HepG2 (cell line): ENCODE measurements at regions not wholly inside any gene's neighbourhood (a gene's known extent, or its start where the extent isn't known, plus 50 kb on each side); places are given as distances from the start of the nearest gene placed in this dataset.

Experiments used
- ATAC-seq: fragments of 200-7000 bp; cut with Tn5 transposase; 3 replicates; pipeline ENCODE4 v1.9.1; 2020; ENCODE audit warnings: mild to moderate bottlenecking, moderate library complexity
- BruUV-seq: library from RNA; stranded (reverse); fragments of 400-500 nt; replicated peaks from 2 replicates; lab custom pipeline; 2021; lab: Mats Ljungman, UMichigan
- CTCF ChIA-PET: fragments of 300-600 bp; formaldehyde crosslinking; extraction: SDS; loops from one replicate; lab custom pipeline; 2021; ENCODE audit warnings: low total read pairs, inconsistent platforms, low intra/inter-chr PET ratio; lab: Yijun Ruan, JAX
- POLR2A ChIA-PET: fragments of 350-600 bp; sonication (Branson Sonifier 250); formaldehyde crosslinking; loops from one replicate; lab custom pipeline; 2020; ENCODE audit warnings: antibody characterized with exemption, inconsistent platforms; lab: Yijun Ruan, JAX
- DNase-seq: peaks from one replicate; pipeline ENCODE4 v3.0.0-alpha.2; 2015; ENCODE audit warnings: low spot score
- FAIRE-seq: peaks from 3 replicates; lab custom pipeline; 2011; peaks lifted over from hg19 to GRCh38; lab: Jason Lieb, UNC
- H2AFZ ChIP-seq: one replicate; pipeline ENCODE4 v1.6.1; 2011; ENCODE audit warnings: low read length, inconsistent platforms
- H3K27ac ChIP-seq: fragments of 300-600 bp; 3 replicates; pipeline ENCODE4 v1.8.0; 2011; ENCODE audit warnings: mixed run types, mild to moderate bottlenecking, mixed read lengths, low read length, inconsistent platforms; ENCODE audit not compliant: insufficient read depth; ENCODE audit errors: extremely low read length
- H3K27me3 ChIP-seq, 2 experiments: fragments of 200-600 bp in 1 of 2; 2 replicates in 1 of 2; 3 replicates in 1 of 2; pipeline versions ENCODE4 v1.6.0 to v1.8.0; 2011; ENCODE audit warnings: low read length in 2 of 2, mild to moderate bottlenecking in 2 of 2, moderate library complexity in 2 of 2, inconsistent platforms in 1 of 2; ENCODE audit not compliant: insufficient read depth in 2 of 2, control insufficient read depth in 1 of 2
- H3K36me3 ChIP-seq, 2 experiments: fragments of 200-600 bp in 1 of 2; replicated peaks in 1 of 2; 2 replicates in 1 of 2; 3 replicates in 1 of 2; pipeline versions ENCODE4 v1.5.1 to v1.8.0; 2011; ENCODE audit warnings: low read length in 2 of 2, inconsistent platforms in 1 of 2; ENCODE audit not compliant: insufficient read depth in 2 of 2, control insufficient read depth in 1 of 2
- H3K4me1 ChIP-seq: 2 replicates; pipeline ENCODE4 v1.5.1; 2012; ENCODE audit warnings: low read length, inconsistent platforms; ENCODE audit not compliant: insufficient read depth
- H3K4me2 ChIP-seq: 2 replicates; pipeline ENCODE4 v1.6.0; 2011; ENCODE audit warnings: low read depth, low read length, inconsistent platforms
- H3K4me3 ChIP-seq, 3 experiments: fragments of 200-600 bp in 1 of 3; sonication (generic), shearing (Covaris generic) in 1 of 3; replicated peaks in 1 of 3; 2 replicates each; pipeline ENCODE4 v1.5.1; 2011 to 2016; ENCODE audit warnings: low read length in 3 of 3, inconsistent platforms in 2 of 3, low read depth in 2 of 3, mild to moderate bottlenecking in 2 of 3, control low read depth in 1 of 3, mixed read lengths in 1 of 3; ENCODE audit not compliant: insufficient read depth in 1 of 3
- H3K79me2 ChIP-seq: one replicate; pipeline ENCODE4 v1.6.1; 2011; ENCODE audit warnings: low read length, inconsistent platforms; ENCODE audit not compliant: insufficient read depth
- H3K9ac ChIP-seq: 2 replicates; pipeline ENCODE4 v1.6.0; 2011; ENCODE audit warnings: mild to moderate bottlenecking, low read depth, low read length, inconsistent platforms; ENCODE audit not compliant: insufficient read depth
- H3K9me3 ChIP-seq: 2 replicates; pipeline ENCODE4 v1.5.1; 2012; ENCODE audit warnings: mild to moderate bottlenecking, low read length
- H4K20me1 ChIP-seq: 2 replicates; pipeline ENCODE4 v1.6.0; 2011; ENCODE audit warnings: inconsistent platforms, mild to moderate bottlenecking, low read length, moderate library complexity; ENCODE audit not compliant: insufficient read depth
- BRCA1 ChIP-seq: sonication (generic); formaldehyde crosslinking; IDR thresholded peaks from 2 replicates; pipeline ENCODE4 v1.4.0; 2020; ENCODE audit warnings: missing genetic modification reagents
- FOXJ3 ChIP-seq: sonication (generic); formaldehyde crosslinking; IDR thresholded peaks from 2 replicates; pipeline ENCODE4 v1.4.0; 2020; ENCODE audit warnings: missing genetic modification reagents, mild to moderate bottlenecking, borderline replicate concordance
- ZNF749 ChIP-seq: sonication (generic); formaldehyde crosslinking; IDR thresholded peaks from 2 replicates; pipeline ENCODE4 v1.8.0; 2022; ENCODE audit warnings: mild to moderate bottlenecking, missing genetic modification reagents, moderate library complexity, borderline replicate concordance
- ZSCAN25 ChIP-seq: sonication (generic); formaldehyde crosslinking; IDR thresholded peaks from 2 replicates; pipeline ENCODE4 v1.8.0; 2022; ENCODE audit warnings: mild to moderate bottlenecking, missing genetic modification reagents
- WGBS: methylation state at CpG from one replicate; pipeline ENCODE4 v1.1.6; 2017; ENCODE audit warnings: low lambda C conversion rate; 5-methylcytosine and 5-hydroxymethylcytosine counted together
- in situ Hi-C: cut with HindIII; loops from 2 replicates; pipeline ENCODE4 v1.10.0; 2017; ENCODE audit warnings: low pct_unique_long_range_greater_than_20kb; ENCODE audit not compliant: extremely low pct_ligation_motif_present
- intact Hi-C: fragments of 100-400 bp; cut with micrococcal nuclease; formaldehyde crosslinking; loops from one replicate; pipeline ENCODE4 v1.10.0; 2022; ENCODE audit not compliant: unreplicated experiment
- TF ChIP-seq, protein P1 (sequence below): IDR thresholded peaks from 2 replicates; pipeline ENCODE4 v1.6.1; 2016; ENCODE audit warnings: low read depth, missing genetic modification reagents, missing compliant biosample characterization
- TF ChIP-seq, protein P2 (sequence below): sonication (generic); formaldehyde crosslinking; IDR thresholded peaks from 2 replicates; pipeline ENCODE4 v1.5.0; 2020; ENCODE audit warnings: mild to moderate bottlenecking, missing genetic modification reagents, moderate library complexity
- TF ChIP-seq, protein P3 (sequence below): sonication (generic); formaldehyde crosslinking; IDR thresholded peaks from 2 replicates; pipeline ENCODE4 v1.8.0; 2022; ENCODE audit warnings: mild to moderate bottlenecking, missing genetic modification reagents, moderate library complexity

DNA sequence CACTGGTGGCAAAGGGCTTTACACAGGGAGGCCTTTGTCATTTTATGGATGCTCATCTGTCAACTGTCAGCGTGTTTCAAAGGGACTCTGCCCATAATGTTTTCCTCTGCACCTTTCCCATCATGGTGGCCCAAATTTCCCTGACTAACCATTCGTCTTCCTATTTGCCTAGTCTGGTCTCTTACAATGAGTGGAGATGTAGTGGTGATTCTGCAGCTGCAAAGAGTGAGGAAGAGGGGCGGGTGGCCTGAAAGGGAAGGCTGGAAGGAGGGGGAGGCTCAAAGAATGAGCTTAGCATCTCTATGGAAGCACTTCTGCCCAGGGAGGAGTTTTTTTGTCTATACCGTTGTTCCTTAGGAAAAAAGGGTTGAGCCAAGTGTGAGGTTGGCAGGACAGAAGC lies 447.5 kb downstream of the NKX6-1 start (continued):
- TF ChIP-seq, protein P1, sequence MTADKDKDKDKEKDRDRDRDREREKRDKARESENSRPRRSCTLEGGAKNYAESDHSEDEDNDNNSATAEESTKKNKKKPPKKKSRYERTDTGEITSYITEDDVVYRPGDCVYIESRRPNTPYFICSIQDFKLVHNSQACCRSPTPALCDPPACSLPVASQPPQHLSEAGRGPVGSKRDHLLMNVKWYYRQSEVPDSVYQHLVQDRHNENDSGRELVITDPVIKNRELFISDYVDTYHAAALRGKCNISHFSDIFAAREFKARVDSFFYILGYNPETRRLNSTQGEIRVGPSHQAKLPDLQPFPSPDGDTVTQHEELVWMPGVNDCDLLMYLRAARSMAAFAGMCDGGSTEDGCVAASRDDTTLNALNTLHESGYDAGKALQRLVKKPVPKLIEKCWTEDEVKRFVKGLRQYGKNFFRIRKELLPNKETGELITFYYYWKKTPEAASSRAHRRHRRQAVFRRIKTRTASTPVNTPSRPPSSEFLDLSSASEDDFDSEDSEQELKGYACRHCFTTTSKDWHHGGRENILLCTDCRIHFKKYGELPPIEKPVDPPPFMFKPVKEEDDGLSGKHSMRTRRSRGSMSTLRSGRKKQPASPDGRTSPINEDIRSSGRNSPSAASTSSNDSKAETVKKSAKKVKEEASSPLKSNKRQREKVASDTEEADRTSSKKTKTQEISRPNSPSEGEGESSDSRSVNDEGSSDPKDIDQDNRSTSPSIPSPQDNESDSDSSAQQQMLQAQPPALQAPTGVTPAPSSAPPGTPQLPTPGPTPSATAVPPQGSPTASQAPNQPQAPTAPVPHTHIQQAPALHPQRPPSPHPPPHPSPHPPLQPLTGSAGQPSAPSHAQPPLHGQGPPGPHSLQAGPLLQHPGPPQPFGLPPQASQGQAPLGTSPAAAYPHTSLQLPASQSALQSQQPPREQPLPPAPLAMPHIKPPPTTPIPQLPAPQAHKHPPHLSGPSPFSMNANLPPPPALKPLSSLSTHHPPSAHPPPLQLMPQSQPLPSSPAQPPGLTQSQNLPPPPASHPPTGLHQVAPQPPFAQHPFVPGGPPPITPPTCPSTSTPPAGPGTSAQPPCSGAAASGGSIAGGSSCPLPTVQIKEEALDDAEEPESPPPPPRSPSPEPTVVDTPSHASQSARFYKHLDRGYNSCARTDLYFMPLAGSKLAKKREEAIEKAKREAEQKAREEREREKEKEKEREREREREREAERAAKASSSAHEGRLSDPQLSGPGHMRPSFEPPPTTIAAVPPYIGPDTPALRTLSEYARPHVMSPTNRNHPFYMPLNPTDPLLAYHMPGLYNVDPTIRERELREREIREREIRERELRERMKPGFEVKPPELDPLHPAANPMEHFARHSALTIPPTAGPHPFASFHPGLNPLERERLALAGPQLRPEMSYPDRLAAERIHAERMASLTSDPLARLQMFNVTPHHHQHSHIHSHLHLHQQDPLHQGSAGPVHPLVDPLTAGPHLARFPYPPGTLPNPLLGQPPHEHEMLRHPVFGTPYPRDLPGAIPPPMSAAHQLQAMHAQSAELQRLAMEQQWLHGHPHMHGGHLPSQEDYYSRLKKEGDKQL (CRISPR knock-in tag) = no peak
- TF ChIP-seq, protein P2, sequence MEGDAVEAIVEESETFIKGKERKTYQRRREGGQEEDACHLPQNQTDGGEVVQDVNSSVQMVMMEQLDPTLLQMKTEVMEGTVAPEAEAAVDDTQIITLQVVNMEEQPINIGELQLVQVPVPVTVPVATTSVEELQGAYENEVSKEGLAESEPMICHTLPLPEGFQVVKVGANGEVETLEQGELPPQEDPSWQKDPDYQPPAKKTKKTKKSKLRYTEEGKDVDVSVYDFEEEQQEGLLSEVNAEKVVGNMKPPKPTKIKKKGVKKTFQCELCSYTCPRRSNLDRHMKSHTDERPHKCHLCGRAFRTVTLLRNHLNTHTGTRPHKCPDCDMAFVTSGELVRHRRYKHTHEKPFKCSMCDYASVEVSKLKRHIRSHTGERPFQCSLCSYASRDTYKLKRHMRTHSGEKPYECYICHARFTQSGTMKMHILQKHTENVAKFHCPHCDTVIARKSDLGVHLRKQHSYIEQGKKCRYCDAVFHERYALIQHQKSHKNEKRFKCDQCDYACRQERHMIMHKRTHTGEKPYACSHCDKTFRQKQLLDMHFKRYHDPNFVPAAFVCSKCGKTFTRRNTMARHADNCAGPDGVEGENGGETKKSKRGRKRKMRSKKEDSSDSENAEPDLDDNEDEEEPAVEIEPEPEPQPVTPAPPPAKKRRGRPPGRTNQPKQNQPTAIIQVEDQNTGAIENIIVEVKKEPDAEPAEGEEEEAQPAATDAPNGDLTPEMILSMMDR = no peak
- TF ChIP-seq, protein P3, sequence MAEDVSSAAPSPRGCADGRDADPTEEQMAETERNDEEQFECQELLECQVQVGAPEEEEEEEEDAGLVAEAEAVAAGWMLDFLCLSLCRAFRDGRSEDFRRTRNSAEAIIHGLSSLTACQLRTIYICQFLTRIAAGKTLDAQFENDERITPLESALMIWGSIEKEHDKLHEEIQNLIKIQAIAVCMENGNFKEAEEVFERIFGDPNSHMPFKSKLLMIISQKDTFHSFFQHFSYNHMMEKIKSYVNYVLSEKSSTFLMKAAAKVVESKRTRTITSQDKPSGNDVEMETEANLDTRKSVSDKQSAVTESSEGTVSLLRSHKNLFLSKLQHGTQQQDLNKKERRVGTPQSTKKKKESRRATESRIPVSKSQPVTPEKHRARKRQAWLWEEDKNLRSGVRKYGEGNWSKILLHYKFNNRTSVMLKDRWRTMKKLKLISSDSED (CRISPR knock-in tag) = no peak
- no peak for TF ChIP-seq BRCA1 (CRISPR knock-in tag)

DNA sequence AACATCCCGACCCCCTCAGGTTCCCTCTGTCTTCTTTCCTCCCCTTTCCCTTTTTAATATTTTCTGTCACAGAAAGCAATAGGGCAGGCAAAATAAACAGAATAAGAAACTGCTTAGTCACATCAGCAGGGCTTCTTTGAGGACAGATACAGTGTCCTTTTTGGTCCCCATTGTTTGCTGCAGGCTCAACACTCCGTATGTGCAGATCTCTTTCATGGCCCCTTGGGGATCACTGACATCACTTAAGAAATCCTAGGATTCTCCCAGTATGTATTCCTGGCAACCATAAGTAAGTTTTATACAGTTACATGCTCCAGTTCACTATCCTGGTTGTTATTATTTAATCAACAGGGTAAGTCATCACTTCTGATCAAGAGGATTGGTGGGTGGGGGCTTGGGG lies 448.0 kb downstream of the NKX6-1 start:
- in situ Hi-C loops = no loop called here

More for the DNA sequence above, 448.0 kb downstream of the NKX6-1 start:
- Histone ChIP-seq H3K36me3 (no peaks in the 10 kb centered on the region), H3K4me1 (no peaks in the 10 kb centered on the region), H4K20me1 (no peaks in the 10 kb centered on the region), H3K4me3 (no peak overlapping the region), H3K27ac (no peak overlapping the region), H3K9me3 (no peaks in the 10 kb centered on the region), H3K79me2 (no peaks in the 10 kb centered on the region), H3K27me3 (no peaks in the 10 kb centered on the region; a peak in 1 of 5 replicates), H3K4me2 (no peak overlapping the region), H3K9ac (no peak overlapping the region), H2AFZ (no peak overlapping the region)
- no peak for DNase-seq
- CTCF ChIA-PET = no interaction called here
- no peak for FAIRE-seq
- WGBS = 1% methylated on average over 2 of the region's 2 CpGs
- intact Hi-C loops = no loop called here
- TF ChIP-seq ZSCAN25 (CRISPR knock-in tag) (no peak), ZNF749 (CRISPR knock-in tag) (no peak), FOXJ3 (CRISPR knock-in tag) (no peak)
- no TSS peak for BruUV-seq
- no peak for ATAC-seq
- POLR2A ChIA-PET = no interaction called here
